ENCODE measurements at regions not wholly inside any gene's neighbourhood (a gene's known extent, or its start where the extent isn't known, plus 50 kb on each side); places are given as distances from the start of the nearest gene placed in this dataset.

GRCh38 chr11:69881467-69882269 is 62.5 kb upstream of the FGF3 start:
- Histone ChIP-seq H3K4me1 (no peaks in the 10 kb centered on the region), H3K27me3 (no peaks in the 10 kb centered on the region), H3K36me3 (no peaks in the 10 kb centered on the region), H3K27ac (no peak overlapping the region), H3K4me3 (no peak overlapping the region), H3K9me3 (no peaks in the 10 kb centered on the region)
- TF ChIP-seq CTCF (IDR thresholded peaks at IDR 0.05) (no peak), POLR2A (IDR thresholded peaks at IDR 0.05) (no peak), POLR2AphosphoS5 (IDR thresholded peaks at IDR 0.05) (no peak)
- DNase-seq (ENCODE audit: low spot score in 2 of 2) = no peak
- intact Hi-C loops (cut with DNase I; ENCODE audit: low total_unique reads) = no loop called here

GRCh38 chr11:69882270-69882608 is 63.0 kb upstream of the FGF3 start:
- Histone ChIP-seq H3K27me3 (no peaks in the 10 kb centered on the region), H3K4me3 (no peak overlapping the region)
- intact Hi-C loops (cut with DNase I; ENCODE audit: low total_unique reads) = no loop called here

GRCh38 chr11:69883292-69884255 is 64.4 kb upstream of the FGF3 start:
- TF ChIP-seq POLR2A (IDR thresholded peaks at IDR 0.05) (no peak), CTCF (IDR thresholded peaks at IDR 0.05) (no peak), POLR2AphosphoS5 (IDR thresholded peaks at IDR 0.05) (no peak)
- H3K4me1 ChIP-seq = no peaks in the 10 kb centered on the region
- no peaks in the 10 kb centered on the region for H3K9me3 ChIP-seq
- no peak overlapping the region for H3K4me3 ChIP-seq
- no peaks in the 10 kb centered on the region for H3K36me3 ChIP-seq
- H3K27ac ChIP-seq = no peak overlapping the region
- no peak for DNase-seq (ENCODE audit: low spot score in 2 of 2)
- no peaks in the 10 kb centered on the region for H3K27me3 ChIP-seq
- intact Hi-C loops (cut with DNase I; ENCODE audit: low total_unique reads) = no loop called here

More at GRCh38 chr11:69882270-69882608, 63.0 kb upstream of the FGF3 start:
- DNase-seq (ENCODE audit: low spot score in 2 of 2) = no peak
- Histone ChIP-seq H3K9me3 (no peaks in the 10 kb centered on the region), H3K4me1 (no peaks in the 10 kb centered on the region), H3K27ac (no peak overlapping the region), H3K36me3 (no peaks in the 10 kb centered on the region)
- no peak for TF ChIP-seq POLR2AphosphoS5 (IDR thresholded peaks at IDR 0.05)
- no peak for TF ChIP-seq POLR2A (IDR thresholded peaks at IDR 0.05)

- H3K27me3 ChIP-seq = no peaks in the 10 kb centered on the region
- no peak overlapping the region for H3K4me3 ChIP-seq
- intact Hi-C loops (cut with DNase I; ENCODE audit: low total_unique reads) = no loop called here
- no peak for TF ChIP-seq POLR2AphosphoS5 (IDR thresholded peaks at IDR 0.05)
- no peaks in the 10 kb centered on the region for H3K4me1 ChIP-seq
- no peak for DNase-seq (ENCODE audit: low spot score in 2 of 2)
- no peaks in the 10 kb centered on the region for H3K36me3 ChIP-seq
- no peaks in the 10 kb centered on the region for H3K9me3 ChIP-seq
- H3K27ac ChIP-seq = no peak overlapping the region
Measured at GRCh38 chr11:69884286-69884685, 65.1 kb upstream of the FGF3 start.

GRCh38 chr11:69884751-69885150 is 65.5 kb upstream of the FGF3 start:
- no peak for TF ChIP-seq POLR2AphosphoS5 (IDR thresholded peaks at IDR 0.05)
- no peak for TF ChIP-seq CTCF (IDR thresholded peaks at IDR 0.05)
- TF ChIP-seq POLR2A (IDR thresholded peaks at IDR 0.05) = no peak
- no peaks in the 10 kb centered on the region for H3K27me3 ChIP-seq
- H3K27ac ChIP-seq = no peak overlapping the region
- no peaks in the 10 kb centered on the region for H3K4me1 ChIP-seq
- no peaks in the 10 kb centered on the region for H3K9me3 ChIP-seq
- intact Hi-C loops (cut with DNase I; ENCODE audit: low total_unique reads) = no loop called here
- DNase-seq (ENCODE audit: low spot score in 2 of 2) = no peak
- no peak overlapping the region for H3K4me3 ChIP-seq
- no peaks in the 10 kb centered on the region for H3K36me3 ChIP-seq

- TF ChIP-seq POLR2AphosphoS5 (IDR thresholded peaks at IDR 0.05) (no peak), POLR2A (IDR thresholded peaks at IDR 0.05) (no peak), CTCF (IDR thresholded peaks at IDR 0.05) (no peak)
- H3K4me1 ChIP-seq = no peaks in the 10 kb centered on the region
- no peaks in the 10 kb centered on the region for H3K9me3 ChIP-seq
- intact Hi-C loops (cut with DNase I; ENCODE audit: low total_unique reads) = no loop called here
- H3K4me3 ChIP-seq = no peak overlapping the region
- H3K27me3 ChIP-seq = no peaks in the 10 kb centered on the region
- H3K27ac ChIP-seq = no peak overlapping the region
- H3K36me3 ChIP-seq = no peaks in the 10 kb centered on the region
- DNase-seq (ENCODE audit: low spot score in 2 of 2) = no peak
Measured at GRCh38 chr11:69887330-69887729, 68.1 kb upstream of the FGF3 start.

Data from breast epithelium (tissue), 4 donors.